Mesenchymal stem cell (in vitro differentiated cells and primary cell): ENCODE measurements at regions not wholly inside any gene's neighbourhood (a gene's known extent, or its start where the extent isn't known, plus 50 kb on each side); places are given as distances from the start of the nearest gene placed in this dataset.

Source experiments
- DNase-seq: peaks from one replicate; pipeline ENCODE4 v3.0.0-alpha.2; 2013
- H2AFZ ChIP-seq: one replicate; pipeline ENCODE4 v1.6.1; 2013; ENCODE audit warnings: low read depth, mild to moderate bottlenecking, control low read depth, inconsistent platforms, low read length, moderate library complexity
- H2AK5ac ChIP-seq: 2 replicates; pipeline ENCODE4 v1.6.1; 2013; ENCODE audit warnings: low read length, moderate library complexity, mild to moderate bottlenecking, inconsistent platforms; ENCODE audit not compliant: severe bottlenecking
- H2BK120ac ChIP-seq: one replicate; pipeline ENCODE4 v1.6.1; 2013; ENCODE audit warnings: low read depth, mild to moderate bottlenecking, inconsistent platforms, low read length, moderate library complexity
- H2BK12ac ChIP-seq, 2 experiments: one replicate each; pipeline ENCODE4 v1.6.1; 2013; ENCODE audit warnings: inconsistent platforms in 2 of 2, low read length in 2 of 2, mild to moderate bottlenecking in 2 of 2, moderate library complexity in 2 of 2, control low read depth in 1 of 2
- H2BK15ac ChIP-seq: one replicate; pipeline ENCODE4 v1.6.1; 2013; ENCODE audit warnings: mild to moderate bottlenecking, low read depth, inconsistent platforms; ENCODE audit not compliant: poor library complexity, severe bottlenecking
- H2BK5ac ChIP-seq: 2 replicates; pipeline ENCODE4 v1.6.1; 2013; ENCODE audit warnings: low read depth, mild to moderate bottlenecking, low read length, control low read depth, inconsistent platforms; ENCODE audit not compliant: poor library complexity, severe bottlenecking
- H3K14ac ChIP-seq, 2 experiments: one replicate each; pipeline ENCODE4 v1.6.1; 2013; ENCODE audit warnings: inconsistent platforms in 2 of 2, low read length in 2 of 2, control low read depth in 1 of 2, mild to moderate bottlenecking in 1 of 2, moderate library complexity in 1 of 2
- H3K18ac ChIP-seq, 2 experiments: one replicate each; pipeline ENCODE4 v1.6.1; 2013; ENCODE audit warnings: inconsistent platforms in 2 of 2, low read length in 2 of 2, control low read depth in 1 of 2, low read depth in 1 of 2, mild to moderate bottlenecking in 1 of 2
- H3K23ac ChIP-seq, 2 experiments: one replicate each; pipeline ENCODE4 v1.6.1; 2013; ENCODE audit warnings: inconsistent platforms in 2 of 2, low read length in 2 of 2, mild to moderate bottlenecking in 2 of 2, moderate library complexity in 2 of 2, control low read depth in 1 of 2
- H3K27ac ChIP-seq: 2 replicates; pipeline ENCODE4 v1.5.1; 2013; ENCODE audit warnings: mild to moderate bottlenecking, moderate library complexity, low read length, control low read depth, inconsistent platforms; ENCODE audit not compliant: poor library complexity, severe bottlenecking
- H3K27me3 ChIP-seq, 2 experiments: 2 replicates each; pipeline versions ENCODE4 v1.6.1 to v1.7.0; 2013; ENCODE audit warnings: low read length in 2 of 2, mild to moderate bottlenecking in 2 of 2, moderate library complexity in 2 of 2, control low read depth in 1 of 2, inconsistent platforms in 1 of 2; ENCODE audit not compliant: control insufficient read depth in 1 of 2, insufficient read depth in 1 of 2
- H3K36me3 ChIP-seq, 2 experiments: 2 replicates each; pipeline versions ENCODE4 v1.6.1 to v1.7.0; 2013; ENCODE audit warnings: low read length in 2 of 2, control low read depth in 1 of 2, inconsistent platforms in 1 of 2, low read depth in 1 of 2, mild to moderate bottlenecking in 1 of 2; ENCODE audit not compliant: insufficient read depth in 2 of 2, control insufficient read depth in 1 of 2
- H3K4ac ChIP-seq, 2 experiments: one replicate each; pipeline ENCODE4 v1.6.1; 2013; ENCODE audit warnings: inconsistent platforms in 2 of 2, low read length in 2 of 2, mild to moderate bottlenecking in 2 of 2, moderate library complexity in 2 of 2, control low read depth in 1 of 2, low read depth in 1 of 2
- H3K4me1 ChIP-seq: 2 replicates; pipeline ENCODE4 v1.6.1; 2013; ENCODE audit warnings: low read depth, low read length, control low read depth; ENCODE audit not compliant: control insufficient read depth, insufficient read depth
- H3K4me2 ChIP-seq: 2 replicates; pipeline ENCODE4 v1.6.1; 2013; ENCODE audit warnings: low read length, mild to moderate bottlenecking, inconsistent platforms; ENCODE audit not compliant: poor library complexity, severe bottlenecking
- H3K4me3 ChIP-seq, 2 experiments: 2 replicates each; pipeline versions ENCODE4 v1.5.1 to v1.7.0; 2013; ENCODE audit warnings: low read length in 2 of 2, mild to moderate bottlenecking in 2 of 2, control low read depth in 1 of 2, low read depth in 1 of 2; ENCODE audit not compliant: insufficient read depth in 1 of 2
- H3K79me1 ChIP-seq: replicated peaks from 2 replicates; pipeline ENCODE4 v1.6.1; 2013; ENCODE audit warnings: mild to moderate bottlenecking, control low read depth, low read length, inconsistent platforms; ENCODE audit not compliant: poor library complexity, severe bottlenecking
- H3K9ac ChIP-seq: 2 replicates; pipeline ENCODE4 v1.7.0; 2013; ENCODE audit warnings: mild to moderate bottlenecking, low read length, moderate library complexity
- H3K9me3 ChIP-seq: 2 replicates; pipeline ENCODE4 v1.7.0; 2013; ENCODE audit warnings: mild to moderate bottlenecking, low read length; ENCODE audit not compliant: control insufficient read depth
- H4K8ac ChIP-seq: one replicate; pipeline ENCODE4 v1.6.1; 2013; ENCODE audit warnings: inconsistent platforms, mild to moderate bottlenecking, low read length, moderate library complexity
- H4K91ac ChIP-seq: one replicate; pipeline ENCODE4 v1.6.1; 2013; ENCODE audit warnings: mild to moderate bottlenecking, low read length, inconsistent platforms
- WGBS: methylation state at CpG from one replicate; pipeline ENCODE4 v1.1.7; 2013; ENCODE audit warnings: mixed read lengths; 5-methylcytosine and 5-hydroxymethylcytosine counted together

DNA sequence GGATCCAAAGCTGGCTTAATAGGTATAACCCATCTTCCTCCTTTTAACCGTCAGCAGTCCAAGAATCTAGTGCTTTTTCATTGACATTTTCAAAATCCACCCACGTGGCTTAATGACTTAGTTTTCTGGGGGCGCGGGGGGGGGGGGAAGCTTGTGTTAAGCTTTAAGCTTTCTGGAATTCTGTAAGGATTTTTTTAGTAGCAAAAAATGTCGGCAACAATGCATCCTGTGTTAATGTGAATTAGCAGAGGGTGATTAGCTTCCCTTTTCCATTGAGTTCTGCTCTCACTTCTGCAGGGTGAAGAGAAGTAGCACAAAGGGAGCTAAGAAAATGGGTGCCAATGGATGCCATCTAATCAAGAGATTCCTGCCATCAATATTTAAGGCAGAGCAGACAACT lies 348.2 kb downstream of the SAMD5 start:
- no peaks in the 10 kb centered on the region for H3K9me3 ChIP-seq
- no peak overlapping the region for H3K14ac ChIP-seq
- no peak overlapping the region for H2BK12ac ChIP-seq
- H3K27me3 ChIP-seq = no peaks in the 10 kb centered on the region
- H3K4ac ChIP-seq = no peak overlapping the region
- H2AK5ac ChIP-seq = no peak overlapping the region
- no peak overlapping the region for H3K4me3 ChIP-seq
- H3K9ac ChIP-seq = no peak overlapping the region
- no peak overlapping the region for H3K18ac ChIP-seq
- H3K27ac ChIP-seq = no peak overlapping the region
- no peak overlapping the region for H3K4me2 ChIP-seq
- H4K8ac ChIP-seq = no peak overlapping the region
- no peak overlapping the region for H2AFZ ChIP-seq
- no peak overlapping the region for H2BK120ac ChIP-seq
- WGBS = 90% methylated on average over 5 of the region's 5 CpGs
- no peak for DNase-seq
- no peaks in the 10 kb centered on the region for H3K4me1 ChIP-seq
- H2BK15ac ChIP-seq = no peak overlapping the region
- no peak overlapping the region for H2BK5ac ChIP-seq
- H4K91ac ChIP-seq = no peak overlapping the region
- no peak overlapping the region for H3K23ac ChIP-seq
- no peaks in the 10 kb centered on the region for H3K36me3 ChIP-seq
- no peaks in the 10 kb centered on the region for H3K79me1 ChIP-seq

DNA sequence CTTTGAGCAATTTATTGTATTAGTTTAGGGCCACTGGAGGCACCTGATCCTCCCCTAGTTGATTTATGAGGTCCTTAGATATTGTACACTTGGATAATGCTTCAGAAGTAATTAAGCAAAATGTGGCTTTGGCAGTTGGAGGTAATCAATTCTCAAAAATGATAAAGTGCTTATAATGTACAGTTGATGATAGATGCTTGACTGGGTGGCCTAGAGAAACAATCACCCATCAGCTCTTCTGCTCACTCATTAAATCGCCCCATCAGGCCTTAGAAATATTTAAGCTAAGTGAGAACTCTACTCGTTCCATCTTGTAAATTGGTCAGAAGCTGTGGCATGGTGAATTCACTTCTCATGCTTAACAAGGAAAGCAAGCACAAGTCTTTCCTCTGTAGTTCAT lies 349.9 kb downstream of the SAMD5 start:
- H3K18ac ChIP-seq = no peak overlapping the region
- no peaks in the 10 kb centered on the region for H3K79me1 ChIP-seq
- no peak overlapping the region for H3K23ac ChIP-seq
- H2BK15ac ChIP-seq = no peak overlapping the region
- H3K27ac ChIP-seq = no peak overlapping the region
- WGBS = 100% methylated on average over 2 of the region's 2 CpGs
- H3K9me3 ChIP-seq = no peaks in the 10 kb centered on the region
- H4K8ac ChIP-seq = no peak overlapping the region
- no peak overlapping the region for H2BK5ac ChIP-seq
- no peaks in the 10 kb centered on the region for H3K36me3 ChIP-seq
- no peaks in the 10 kb centered on the region for H3K27me3 ChIP-seq
- no peak overlapping the region for H2BK120ac ChIP-seq
- H3K4ac ChIP-seq = no peak overlapping the region
- DNase-seq = no peak
- H2BK12ac ChIP-seq = no peak overlapping the region
- no peak overlapping the region for H2AK5ac ChIP-seq
- no peak overlapping the region for H3K4me3 ChIP-seq
- H3K9ac ChIP-seq = no peak overlapping the region
- no peak overlapping the region for H2AFZ ChIP-seq
- no peak overlapping the region for H3K14ac ChIP-seq
- no peaks in the 10 kb centered on the region for H3K4me1 ChIP-seq
- H4K91ac ChIP-seq = no peak overlapping the region
- no peak overlapping the region for H3K4me2 ChIP-seq

DNA sequence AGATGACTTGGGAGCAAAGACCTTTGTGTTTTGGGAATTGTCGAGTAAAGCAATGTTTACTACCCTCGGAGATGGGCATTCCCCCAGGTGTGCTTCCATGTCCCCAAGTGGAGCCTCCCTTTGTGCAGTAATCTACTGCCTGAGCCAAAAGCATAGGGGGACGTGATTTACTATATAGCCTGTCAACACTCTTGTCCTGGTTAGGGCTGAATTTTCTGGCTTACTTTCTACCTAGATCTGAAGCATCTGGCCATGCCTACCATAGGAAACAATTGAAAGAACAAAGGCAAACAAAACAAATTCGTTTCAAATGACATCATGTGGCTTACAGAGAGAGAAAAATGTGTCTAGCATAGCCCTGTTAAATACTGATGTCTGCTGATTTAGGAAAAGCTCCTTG lies 350.6 kb downstream of the SAMD5 start:
- Histone ChIP-seq H3K14ac (no peak overlapping the region), H2BK120ac (no peak overlapping the region), H3K4me2 (no peak overlapping the region), H3K4ac (no peak overlapping the region), H3K27ac (no peak overlapping the region), H4K8ac (no peak overlapping the region), H2BK12ac (no peak overlapping the region), H4K91ac (no peak overlapping the region), H2BK15ac (no peak overlapping the region), H3K4me3 (no peak overlapping the region), H3K36me3 (no peaks in the 10 kb centered on the region), H3K27me3 (no peaks in the 10 kb centered on the region), H3K18ac (no peak overlapping the region), H3K4me1 (no peaks in the 10 kb centered on the region), H2AFZ (no peak overlapping the region), H3K23ac (no peak overlapping the region), H3K9me3 (no peaks in the 10 kb centered on the region), H2BK5ac (no peak overlapping the region), H3K79me1 (no peaks in the 10 kb centered on the region), H2AK5ac (no peak overlapping the region), H3K9ac (no peak overlapping the region)
- 88% methylated on average over 4 of the region's 4 CpGs for WGBS
- no peak for DNase-seq

DNA sequence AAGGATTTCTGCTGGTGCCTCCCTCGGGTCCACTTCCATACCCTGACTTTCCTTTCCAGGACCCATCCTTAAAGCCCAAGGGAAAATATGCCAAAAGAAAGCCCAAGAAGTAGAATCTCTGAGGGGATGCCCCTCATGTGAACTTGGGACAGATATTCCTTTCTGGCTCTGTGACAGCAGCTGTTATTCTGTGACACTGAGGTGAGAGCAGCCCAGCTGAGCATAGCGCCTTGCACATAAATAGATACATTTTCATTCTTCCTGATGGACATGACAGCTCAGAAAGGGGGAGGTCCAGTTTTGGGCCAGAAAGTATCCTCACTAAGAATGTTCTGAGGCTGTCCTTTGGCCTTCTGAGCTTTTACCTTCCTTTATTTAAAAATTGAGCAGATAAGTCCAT lies 353.2 kb downstream of the SAMD5 start:
- Histone ChIP-seq H3K4ac (no peak overlapping the region), H3K9me3 (no peaks in the 10 kb centered on the region), H3K23ac (no peak overlapping the region), H2BK5ac (no peak overlapping the region), H3K27me3 (no peaks in the 10 kb centered on the region), H4K91ac (no peak overlapping the region), H3K9ac (no peak overlapping the region), H3K4me3 (no peak overlapping the region), H3K27ac (no peak overlapping the region), H4K8ac (no peak overlapping the region), H2BK120ac (no peak overlapping the region), H3K79me1 (no peaks in the 10 kb centered on the region), H3K4me1 (no peaks in the 10 kb centered on the region), H3K14ac (no peak overlapping the region), H2BK15ac (no peak overlapping the region), H2AFZ (no peak overlapping the region), H3K4me2 (no peak overlapping the region), H3K18ac (no peak overlapping the region), H3K36me3 (no peaks in the 10 kb centered on the region), H2BK12ac (no peak overlapping the region), H2AK5ac (no peak overlapping the region)
- no peak for DNase-seq
- WGBS = 86% methylated on average over 1 of the region's 2 CpGs
